PC-9 (cell line): ENCODE measurements at regions not wholly inside any gene's neighbourhood (a gene's known extent, or its start where the extent isn't known, plus 50 kb on each side); places are given as distances from the start of the nearest gene placed in this dataset.

Experiments used
- EZH2 ChIP-seq: fragments of 200-600 bp; sonication (generic); IDR thresholded peaks from 2 replicates; pipeline ENCODE4 v1.8.0; 2017; ENCODE audit warnings: antibody characterized with exemption, low read depth
- TF ChIP-seq, protein P1 (sequence below): fragments of 200-600 bp; sonication (generic); conservative IDR thresholded peaks from 2 replicates; pipeline ENCODE4 v1.6.1; 2017; ENCODE audit warnings: mixed run types, antibody characterized with exemption, mild to moderate bottlenecking, moderate library complexity

GRCh38 chr6:8664700-8665099, 229.4 kb upstream of the SLC35B3 start:
- TF ChIP-seq, protein P1, sequence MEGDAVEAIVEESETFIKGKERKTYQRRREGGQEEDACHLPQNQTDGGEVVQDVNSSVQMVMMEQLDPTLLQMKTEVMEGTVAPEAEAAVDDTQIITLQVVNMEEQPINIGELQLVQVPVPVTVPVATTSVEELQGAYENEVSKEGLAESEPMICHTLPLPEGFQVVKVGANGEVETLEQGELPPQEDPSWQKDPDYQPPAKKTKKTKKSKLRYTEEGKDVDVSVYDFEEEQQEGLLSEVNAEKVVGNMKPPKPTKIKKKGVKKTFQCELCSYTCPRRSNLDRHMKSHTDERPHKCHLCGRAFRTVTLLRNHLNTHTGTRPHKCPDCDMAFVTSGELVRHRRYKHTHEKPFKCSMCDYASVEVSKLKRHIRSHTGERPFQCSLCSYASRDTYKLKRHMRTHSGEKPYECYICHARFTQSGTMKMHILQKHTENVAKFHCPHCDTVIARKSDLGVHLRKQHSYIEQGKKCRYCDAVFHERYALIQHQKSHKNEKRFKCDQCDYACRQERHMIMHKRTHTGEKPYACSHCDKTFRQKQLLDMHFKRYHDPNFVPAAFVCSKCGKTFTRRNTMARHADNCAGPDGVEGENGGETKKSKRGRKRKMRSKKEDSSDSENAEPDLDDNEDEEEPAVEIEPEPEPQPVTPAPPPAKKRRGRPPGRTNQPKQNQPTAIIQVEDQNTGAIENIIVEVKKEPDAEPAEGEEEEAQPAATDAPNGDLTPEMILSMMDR = no peak
- no peak for TF ChIP-seq EZH2
